PC-3 (cell line): ENCODE measurements at regions not wholly inside any gene's neighbourhood (a gene's known extent, or its start where the extent isn't known, plus 50 kb on each side); places are given as distances from the start of the nearest gene placed in this dataset.
A peak's percentile ranks its signal among the peaks of the same experiment; 100 is the strongest.

ENCODE experiments used
- ATAC-seq: fragments of 200-7000 bp; cut with Tn5 transposase; 2 replicates; pipeline ENCODE4 v1.9.1; 2020; ENCODE audit warnings: mild to moderate bottlenecking, moderate library complexity
- BruUV-seq: library from RNA; stranded (reverse); fragments of 400-500 nt; replicated peaks from 2 replicates; lab custom pipeline; 2021; lab: Mats Ljungman, UMichigan
- CTCF ChIA-PET: fragments of 300-600 bp; sonication (Branson Sonifier 250); formaldehyde crosslinking; loops from one replicate; lab custom pipeline; 2022; ENCODE audit warnings: antibody characterized with exemption; lab: Charles Lee
- POLR2A ChIA-PET: fragments of 300-600 bp; sonication (Branson Sonifier 250); formaldehyde crosslinking; loops from one replicate; lab custom pipeline; 2022; ENCODE audit warnings: antibody characterized with exemption; ENCODE audit not compliant: unreplicated experiment; lab: Charles Lee
- DNase-seq: peaks from one replicate; pipeline ENCODE4 v3.0.0-alpha.2; 2015
- H2AFZ ChIP-seq: fragments of 300-600 bp; sonication (generic); 2 replicates; pipeline ENCODE4 v1.6.0; 2016; ENCODE audit warnings: antibody characterized with exemption, low read length
- H3F3A ChIP-seq: fragments of 300-600 bp; sonication (generic); one replicate; pipeline ENCODE4 v1.6.0; 2017; ENCODE audit warnings: antibody characterized with exemption, low read length, control low read depth, mild to moderate bottlenecking; ENCODE audit not compliant: unreplicated experiment
- H3K27ac ChIP-seq: fragments of 300-600 bp; sonication (generic); 2 replicates; pipeline ENCODE4 v1.5.1; 2016; ENCODE audit warnings: mild to moderate bottlenecking, low read length
- H3K27me3 ChIP-seq: fragments of 300-600 bp; sonication (generic); 2 replicates; pipeline ENCODE4 v1.6.1; 2016; ENCODE audit warnings: low read length, mixed read lengths
- H3K36me3 ChIP-seq: fragments of 300-600 bp; sonication (generic); 2 replicates; pipeline ENCODE4 v1.6.1; 2016; ENCODE audit warnings: low read depth, mixed run types, low read length, mixed read lengths
- H3K4me1 ChIP-seq: fragments of 300-600 bp; sonication (generic); 2 replicates; pipeline ENCODE4 v1.5.1; 2016; ENCODE audit warnings: low read length; ENCODE audit not compliant: insufficient read depth
- H3K4me2 ChIP-seq: fragments of 300-600 bp; sonication (generic); 2 replicates; pipeline ENCODE4 v1.6.0; 2016; ENCODE audit warnings: low read length
- H3K4me3 ChIP-seq: fragments of 300-600 bp; sonication (generic); 2 replicates; pipeline ENCODE4 v1.5.1; 2016; ENCODE audit warnings: mild to moderate bottlenecking, low read length, mixed read lengths
- H3K79me2 ChIP-seq: fragments of 300-600 bp; sonication (generic); 2 replicates; pipeline ENCODE4 v1.6.1; 2017; ENCODE audit warnings: low read length, mixed read lengths
- H3K9ac ChIP-seq: fragments of 300-600 bp; sonication (generic); 2 replicates; pipeline ENCODE4 v1.6.0; 2016; ENCODE audit warnings: mild to moderate bottlenecking, low read length
- H3K9me2 ChIP-seq: fragments of 300-600 bp; sonication (generic); replicated peaks from 2 replicates; pipeline ENCODE4 v1.6.1; 2016; ENCODE audit warnings: mixed run types, low read length, mixed read lengths
- H3K9me3 ChIP-seq: fragments of 300-600 bp; sonication (generic); 2 replicates; pipeline ENCODE4 v1.6.1; 2016; ENCODE audit warnings: low read length, mixed read lengths
- H4K20me1 ChIP-seq: fragments of 300-600 bp; sonication (generic); 2 replicates; pipeline ENCODE4 v1.6.1; 2016; ENCODE audit warnings: low read length, mixed read lengths
- EZH2 ChIP-seq: fragments of 300-600 bp; sonication (generic); IDR thresholded peaks from one replicate; pipeline ENCODE4 v1.6.1; 2017; ENCODE audit warnings: antibody characterized with exemption, mild to moderate bottlenecking, low read length; ENCODE audit not compliant: unreplicated experiment
- EZH2phosphoT487 ChIP-seq: fragments of 300-600 bp; sonication (generic); IDR thresholded peaks from 2 replicates; pipeline ENCODE4 v1.6.1; 2018; ENCODE audit warnings: mild to moderate bottlenecking, antibody characterized with exemption, low read length, borderline replicate concordance
- intact Hi-C: fragments of 100-400 bp; cut with micrococcal nuclease; formaldehyde crosslinking; loops from 2 replicates; pipeline ENCODE4 v1.9.0; 2023
- TF ChIP-seq, protein P1 (sequence below): fragments of 300-600 bp; sonication (generic); conservative IDR thresholded peaks from 2 replicates; pipeline ENCODE4 v1.5.1; 2017; ENCODE audit warnings: antibody characterized with exemption, low read depth, mild to moderate bottlenecking, low read length

DNA sequence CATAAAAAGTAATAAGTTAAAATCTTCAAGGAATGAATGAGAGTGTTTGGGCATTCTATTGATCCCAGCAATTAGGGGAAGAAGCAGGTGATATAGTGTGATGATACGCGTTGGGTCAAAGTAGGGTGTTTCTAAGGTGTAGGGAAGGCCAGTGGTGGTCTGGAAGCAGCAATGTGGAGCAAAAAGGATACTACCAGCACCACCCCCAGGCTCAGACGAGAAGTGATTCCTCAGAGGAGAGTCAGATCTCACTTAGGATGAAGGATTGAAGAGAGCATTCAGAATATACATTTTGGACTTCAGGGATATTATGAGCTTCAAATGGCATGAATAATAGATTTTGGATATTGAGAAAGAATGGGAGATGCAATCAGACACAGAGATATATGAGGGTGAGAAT, 497.6 kb downstream of the RMST start:
- Histone ChIP-seq H3K9ac (no peak overlapping the region), H3F3A (no peaks in the 10 kb centered on the region), H3K9me3 (no peaks in the 10 kb centered on the region), H3K27ac (no peak overlapping the region), H3K4me3 (no peak overlapping the region), H2AFZ (no peak overlapping the region), H3K4me2 (no peak overlapping the region), H3K4me1 (no peaks in the 10 kb centered on the region), H3K27me3 (no peaks in the 10 kb centered on the region), H4K20me1 (no peaks in the 10 kb centered on the region), H3K9me2 (no peaks in the 10 kb centered on the region), H3K36me3 (no peaks in the 10 kb centered on the region; the same call in 1 of the 2 replicates), H3K79me2 (no peaks in the 10 kb centered on the region)
- TF ChIP-seq, protein P1, sequence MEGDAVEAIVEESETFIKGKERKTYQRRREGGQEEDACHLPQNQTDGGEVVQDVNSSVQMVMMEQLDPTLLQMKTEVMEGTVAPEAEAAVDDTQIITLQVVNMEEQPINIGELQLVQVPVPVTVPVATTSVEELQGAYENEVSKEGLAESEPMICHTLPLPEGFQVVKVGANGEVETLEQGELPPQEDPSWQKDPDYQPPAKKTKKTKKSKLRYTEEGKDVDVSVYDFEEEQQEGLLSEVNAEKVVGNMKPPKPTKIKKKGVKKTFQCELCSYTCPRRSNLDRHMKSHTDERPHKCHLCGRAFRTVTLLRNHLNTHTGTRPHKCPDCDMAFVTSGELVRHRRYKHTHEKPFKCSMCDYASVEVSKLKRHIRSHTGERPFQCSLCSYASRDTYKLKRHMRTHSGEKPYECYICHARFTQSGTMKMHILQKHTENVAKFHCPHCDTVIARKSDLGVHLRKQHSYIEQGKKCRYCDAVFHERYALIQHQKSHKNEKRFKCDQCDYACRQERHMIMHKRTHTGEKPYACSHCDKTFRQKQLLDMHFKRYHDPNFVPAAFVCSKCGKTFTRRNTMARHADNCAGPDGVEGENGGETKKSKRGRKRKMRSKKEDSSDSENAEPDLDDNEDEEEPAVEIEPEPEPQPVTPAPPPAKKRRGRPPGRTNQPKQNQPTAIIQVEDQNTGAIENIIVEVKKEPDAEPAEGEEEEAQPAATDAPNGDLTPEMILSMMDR = no peak
- TF ChIP-seq EZH2 (no peak), EZH2phosphoT487 (no peak)
- ATAC-seq = no peak
- no TSS peak for BruUV-seq
- intact Hi-C loops = no loop called here
- no peak for DNase-seq
- ChIA-PET POLR2A (no interaction called here), CTCF (no interaction called here)

DNA sequence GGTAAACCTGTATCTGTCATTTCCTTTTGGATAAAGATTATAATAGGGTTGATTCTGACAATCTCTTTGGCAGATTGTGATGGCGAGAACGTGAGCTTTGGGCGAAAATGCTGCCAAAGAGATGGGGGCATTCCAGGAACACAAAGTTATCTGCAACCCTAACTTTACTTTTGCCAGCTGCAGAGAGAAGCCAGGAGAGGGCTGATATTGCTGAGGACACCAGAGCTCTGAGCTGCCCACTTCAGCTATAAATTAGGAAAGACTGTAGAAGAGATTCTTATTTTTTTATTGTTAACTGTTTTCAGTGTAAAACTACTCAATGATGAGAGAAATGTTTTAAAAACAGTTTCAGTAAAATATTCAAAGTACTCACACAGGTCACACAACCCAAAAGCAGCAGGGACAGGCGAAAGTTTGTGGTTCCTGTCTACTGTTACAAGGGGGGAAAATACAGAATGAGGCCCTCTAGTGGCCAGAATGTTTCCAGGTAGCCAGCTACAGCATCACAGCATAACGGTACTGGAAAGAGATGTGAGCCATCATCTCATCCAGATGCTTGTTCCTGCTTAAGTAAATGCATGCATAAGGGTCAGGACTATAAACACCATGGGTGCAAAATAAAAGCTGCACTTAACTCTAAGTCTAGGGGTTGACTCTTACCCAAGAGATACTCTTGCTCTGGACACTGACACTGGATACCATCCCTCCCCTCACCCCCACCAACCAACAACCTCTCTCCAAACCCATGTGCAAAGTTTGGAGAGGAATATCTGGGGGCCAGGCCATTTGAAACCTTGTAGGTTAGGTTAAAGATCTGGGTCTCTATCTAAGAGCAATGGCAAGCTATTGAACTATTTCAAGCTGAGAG, 498.4 kb downstream of the RMST start:
- Histone ChIP-seq H3K9me2 (no peaks in the 10 kb centered on the region), H3K9ac (no peak overlapping the region), H2AFZ (no peak overlapping the region), H3K9me3 (no peaks in the 10 kb centered on the region), H3K27me3 (no peaks in the 10 kb centered on the region), H3F3A (no peaks in the 10 kb centered on the region), H4K20me1 (no peaks in the 10 kb centered on the region), H3K4me2 (no peak overlapping the region), H3K36me3 (no peaks in the 10 kb centered on the region; the same call in 1 of the 2 replicates), H3K4me1 (no peaks in the 10 kb centered on the region), H3K27ac (no peak overlapping the region), H3K79me2 (no peaks in the 10 kb centered on the region), H3K4me3 (no peak overlapping the region)
- intact Hi-C loops = no loop called here
- POLR2A ChIA-PET = no interaction called here
- DNase-seq = peak; percentile 36
- CTCF ChIA-PET = no interaction called here
- TF ChIP-seq, protein P1 = peak; percentile 77
- no peak for TF ChIP-seq EZH2
- ATAC-seq = peak; percentile 31; the same call in 1 of the 2 replicates
- no TSS peak for BruUV-seq

DNA sequence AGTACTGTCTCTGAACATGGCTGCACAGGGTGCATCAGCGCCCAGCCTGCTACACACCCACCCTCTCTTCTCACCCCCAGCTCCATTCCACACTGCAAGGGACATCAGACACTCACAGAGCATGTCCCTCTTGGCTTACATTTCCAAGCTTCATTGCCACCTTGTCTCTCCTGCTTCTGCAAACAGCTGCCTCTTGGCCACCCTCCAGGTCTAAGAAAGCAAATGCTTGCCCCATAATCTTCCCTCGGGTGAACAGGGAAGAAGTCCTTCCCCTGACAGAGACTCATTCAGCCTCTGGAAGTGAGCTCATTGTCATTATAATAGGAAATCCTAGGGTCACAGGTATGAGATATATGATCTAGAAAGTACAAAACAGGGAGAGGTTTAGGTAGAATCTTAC, 505.2 kb downstream of the RMST start:
- TF ChIP-seq EZH2phosphoT487 (no peak), EZH2 (no peak)
- TF ChIP-seq, protein P1 = no peak
- CTCF ChIA-PET = no interaction called here
- Histone ChIP-seq H3K9me3 (no peaks in the 10 kb centered on the region), H3K9ac (no peak overlapping the region), H3K4me1 (no peaks in the 10 kb centered on the region), H3K9me2 (no peaks in the 10 kb centered on the region), H3K79me2 (no peaks in the 10 kb centered on the region), H3K4me2 (no peak overlapping the region), H3F3A (no peaks in the 10 kb centered on the region), H3K27me3 (no peaks in the 10 kb centered on the region), H2AFZ (no peak overlapping the region), H4K20me1 (no peaks in the 10 kb centered on the region), H3K4me3 (no peak overlapping the region), H3K27ac (no peak overlapping the region), H3K36me3 (no peaks in the 10 kb centered on the region)
- BruUV-seq = no TSS peak
- intact Hi-C loops = no loop called here
- POLR2A ChIA-PET = no interaction called here
- DNase-seq (no peak), ATAC-seq (no peak)
